HG03280 (cell line): ENCODE measurements at regions not wholly inside any gene's neighbourhood (a gene's known extent, or its start where the extent isn't known, plus 50 kb on each side); places are given as distances from the start of the nearest gene placed in this dataset.
A peak's percentile ranks its signal among the peaks of the same experiment; 100 is the strongest.
"Not testable (repeated sequence)": the region's sequence is repeated elsewhere in the genome, so short reads cannot be mapped to it uniquely, and the experiment has no call there.

Experiments
- ATAC-seq: cut with Tn5 transposase; IDR thresholded peaks from one replicate; pipeline ENCODE4 v1.9.1; 2021; ENCODE audit warnings: mild to moderate bottlenecking, moderate library complexity; ENCODE audit not compliant: unreplicated experiment

DNA sequence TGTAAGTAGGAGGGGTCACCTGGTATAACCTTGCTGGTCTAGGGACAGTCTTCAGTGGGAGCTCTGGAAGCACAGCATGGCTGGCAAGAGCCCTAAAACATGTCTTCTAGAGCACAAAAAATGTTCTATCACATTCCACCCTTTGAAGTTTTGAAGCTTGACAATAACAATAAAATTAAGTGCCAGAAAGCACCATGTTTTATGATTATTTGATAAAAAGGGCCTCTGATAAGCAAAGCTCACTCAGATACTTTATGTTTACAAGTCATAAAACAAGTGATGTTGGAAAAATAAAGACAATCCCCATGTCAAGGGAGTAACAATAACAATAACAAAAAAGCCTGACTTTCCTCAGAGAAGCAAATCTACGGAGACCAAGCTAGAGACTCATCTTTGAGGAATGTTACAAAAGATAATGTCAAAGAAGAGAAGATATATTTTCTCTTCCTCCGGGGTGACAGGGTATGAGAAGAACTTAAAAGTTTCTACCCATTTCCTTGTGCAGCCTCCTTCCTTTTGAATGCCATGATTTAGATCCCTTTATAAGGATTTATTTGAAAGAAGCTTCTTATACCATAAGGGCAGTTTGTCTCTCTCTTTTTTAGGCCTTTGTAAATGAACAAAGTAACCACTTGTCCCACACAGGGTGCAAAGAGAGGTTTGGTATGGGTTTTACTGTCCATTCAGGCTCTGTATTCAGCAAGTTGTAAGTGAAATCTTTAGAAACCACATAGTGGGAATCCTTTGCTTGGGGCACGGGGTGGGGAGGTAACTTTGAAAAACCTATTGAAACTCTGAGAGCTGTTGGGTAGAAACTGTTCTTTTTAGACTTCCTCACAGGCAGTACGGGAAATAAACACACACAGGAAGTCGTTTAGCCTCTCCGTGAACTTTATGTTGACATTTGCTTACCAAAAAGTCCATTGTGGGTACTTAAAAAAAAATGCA is 109.6 kb upstream of the RBMS3 start:
- no peak for ATAC-seq

DNA sequence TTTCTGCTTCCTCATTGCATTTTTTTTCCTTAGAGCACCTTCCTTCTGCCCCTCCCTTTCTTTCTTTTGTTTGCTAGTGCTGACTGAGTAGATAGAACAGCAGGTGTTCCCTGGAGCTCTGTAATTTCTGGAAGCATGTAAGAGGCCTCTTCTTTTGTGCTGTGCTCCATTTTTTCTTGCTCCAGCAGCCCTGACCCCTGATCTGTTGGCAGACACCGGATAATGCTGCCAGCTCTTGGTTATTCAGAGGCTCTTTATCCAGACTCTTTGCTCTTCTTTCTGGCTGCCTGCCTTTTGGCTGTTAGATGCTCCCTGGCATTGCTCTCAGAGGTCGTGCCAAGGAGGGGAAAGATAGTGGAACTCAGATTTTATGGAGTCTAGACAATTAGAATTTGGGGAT is 104.4 kb upstream of the RBMS3 start:
- no peak for ATAC-seq

DNA sequence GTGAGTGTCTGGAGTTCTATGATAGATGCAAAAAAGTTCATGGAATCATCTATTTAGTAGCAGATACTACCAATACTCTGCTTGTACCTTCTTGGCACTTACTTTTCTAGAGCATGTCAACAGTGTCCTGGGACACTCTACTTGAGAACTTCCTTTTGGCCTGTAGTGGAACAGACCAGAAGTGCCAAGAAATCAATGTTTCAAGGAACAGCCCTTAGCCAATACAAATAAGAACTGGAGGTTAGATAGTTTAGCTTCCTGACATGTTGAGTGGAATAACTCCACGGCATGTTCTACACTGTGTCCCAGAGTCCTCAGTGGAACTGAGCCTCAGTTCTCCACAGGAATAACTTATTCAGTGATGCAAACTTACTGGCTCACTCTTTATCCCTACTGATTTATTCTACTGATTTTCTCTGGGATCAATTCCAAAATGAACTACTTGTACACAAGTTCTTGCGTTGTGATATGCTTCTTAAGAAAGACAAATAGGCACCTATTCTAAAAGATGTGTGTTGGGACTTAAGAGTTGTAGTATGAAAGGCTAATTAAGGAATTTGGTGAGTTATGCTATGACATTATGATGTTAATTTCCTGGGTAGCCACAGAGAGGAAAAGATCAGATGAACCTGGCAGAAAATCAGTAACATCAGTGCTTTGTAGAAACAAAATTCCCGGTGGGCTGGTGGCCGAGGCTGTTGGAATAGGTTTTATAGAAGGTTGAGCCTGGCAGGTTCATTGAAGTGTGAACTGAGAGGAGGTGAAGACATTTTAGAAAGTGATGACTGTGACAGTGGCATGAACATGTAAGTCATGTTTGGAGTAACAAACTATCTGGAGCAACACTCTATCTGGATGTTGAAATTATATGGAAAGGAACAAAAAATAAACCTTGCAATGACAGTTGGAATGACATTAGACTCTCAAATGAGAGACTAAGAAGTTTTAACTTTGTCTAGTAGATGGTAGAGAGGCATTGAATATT is 101.8 kb upstream of the RBMS3 start:
- ATAC-seq, result no peak

DNA sequence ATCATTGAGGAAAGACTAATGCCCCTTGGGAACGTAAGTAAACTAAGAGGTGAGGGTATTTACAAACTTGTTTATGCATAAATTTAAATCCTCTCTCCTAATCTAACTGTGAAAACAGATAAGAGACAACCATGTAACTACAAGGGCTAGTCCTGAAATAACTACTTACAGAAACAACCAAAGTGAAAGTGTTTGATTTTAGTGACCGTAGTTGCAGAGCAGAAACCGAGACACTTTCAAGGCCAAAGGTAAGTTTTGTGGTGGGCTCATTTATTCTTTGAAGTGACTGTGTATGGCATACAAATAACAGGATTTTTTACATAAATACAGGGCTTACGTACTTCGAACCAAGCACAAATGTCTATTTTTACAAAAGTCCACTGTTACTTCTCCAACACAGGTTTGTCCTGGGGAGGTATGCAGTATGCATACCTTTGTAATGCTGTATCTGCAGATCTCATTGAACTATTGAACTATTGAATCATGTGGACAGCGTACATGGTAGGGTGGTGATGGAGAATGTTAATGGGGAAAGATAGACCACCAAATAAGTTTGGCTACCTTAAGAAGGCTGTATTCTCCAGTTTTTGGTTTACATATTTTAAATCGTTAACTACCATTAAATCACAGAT is 99.6 kb upstream of the RBMS3 start:
- peak; percentile 59 for ATAC-seq

DNA sequence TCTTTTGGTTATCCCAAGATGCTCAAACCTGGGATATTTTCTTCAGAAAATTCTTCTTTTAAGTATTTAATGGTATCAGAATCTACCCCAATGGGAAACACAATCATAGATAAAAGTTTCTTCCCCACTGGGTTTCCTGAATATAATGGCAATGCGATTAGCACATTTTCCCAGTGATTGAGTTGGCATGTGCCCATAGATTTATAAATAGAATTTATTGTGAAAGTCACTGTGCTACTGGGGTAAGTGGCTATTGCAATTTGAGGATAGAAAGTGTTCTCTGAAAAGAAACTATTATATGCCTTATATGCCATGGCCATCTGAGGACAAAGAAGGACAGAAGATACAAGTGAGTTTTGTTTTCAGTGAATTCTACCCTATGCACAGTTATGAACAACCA is 99.0 kb upstream of the RBMS3 start:
- no peak for ATAC-seq

DNA sequence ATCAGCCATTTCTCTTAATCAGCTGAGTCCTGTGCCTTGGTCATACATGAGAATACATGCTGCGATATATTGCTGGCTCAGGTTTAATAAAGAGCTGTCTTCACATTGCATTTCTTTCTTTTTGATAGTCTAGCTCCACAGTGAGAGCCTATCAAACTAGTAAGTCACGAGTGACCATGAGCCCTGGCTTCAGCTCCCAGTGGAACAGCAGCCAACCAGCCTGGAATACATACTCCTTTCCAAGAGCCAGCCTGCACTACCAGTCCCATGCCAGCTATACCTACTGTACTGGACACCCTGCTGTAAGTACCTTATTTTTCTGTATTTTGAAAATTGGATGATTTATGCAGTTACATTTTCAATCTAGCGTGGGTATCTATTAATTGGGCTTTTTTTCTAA is 98.0 kb upstream of the RBMS3 start:
- not testable (repeated sequence) for ATAC-seq

GRCh38 chr3:29183346-29184087 is 97.4 kb upstream of the RBMS3 start:
- ATAC-seq, result no peak

- ATAC-seq, result no peak
These were observed 95.2 kb upstream of the RBMS3 start for GRCh38 chr3:29185706-29186105.

DNA sequence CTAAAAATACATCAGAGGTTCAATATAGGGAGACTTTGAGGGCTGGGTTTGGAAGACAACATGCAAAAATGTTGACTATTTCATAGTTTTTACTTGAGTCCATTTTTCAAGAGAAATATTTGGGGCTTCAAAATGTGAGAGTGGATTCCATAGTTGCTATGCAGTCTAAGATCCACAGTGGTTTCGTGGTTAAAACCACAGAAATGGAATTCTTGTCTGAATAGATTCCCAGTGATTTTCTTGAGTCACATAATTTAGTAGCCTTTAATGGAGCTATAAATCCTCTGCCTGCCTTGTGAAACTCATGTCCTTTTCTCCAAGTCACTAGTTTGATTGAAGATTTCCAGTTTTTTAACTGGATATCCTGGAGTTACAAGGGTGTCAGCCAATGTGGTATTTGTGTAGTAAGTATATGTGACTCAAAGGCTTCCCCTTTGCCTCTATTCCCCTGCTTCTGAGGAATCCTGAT is 94.7 kb upstream of the RBMS3 start:
- ATAC-seq, result no peak

DNA sequence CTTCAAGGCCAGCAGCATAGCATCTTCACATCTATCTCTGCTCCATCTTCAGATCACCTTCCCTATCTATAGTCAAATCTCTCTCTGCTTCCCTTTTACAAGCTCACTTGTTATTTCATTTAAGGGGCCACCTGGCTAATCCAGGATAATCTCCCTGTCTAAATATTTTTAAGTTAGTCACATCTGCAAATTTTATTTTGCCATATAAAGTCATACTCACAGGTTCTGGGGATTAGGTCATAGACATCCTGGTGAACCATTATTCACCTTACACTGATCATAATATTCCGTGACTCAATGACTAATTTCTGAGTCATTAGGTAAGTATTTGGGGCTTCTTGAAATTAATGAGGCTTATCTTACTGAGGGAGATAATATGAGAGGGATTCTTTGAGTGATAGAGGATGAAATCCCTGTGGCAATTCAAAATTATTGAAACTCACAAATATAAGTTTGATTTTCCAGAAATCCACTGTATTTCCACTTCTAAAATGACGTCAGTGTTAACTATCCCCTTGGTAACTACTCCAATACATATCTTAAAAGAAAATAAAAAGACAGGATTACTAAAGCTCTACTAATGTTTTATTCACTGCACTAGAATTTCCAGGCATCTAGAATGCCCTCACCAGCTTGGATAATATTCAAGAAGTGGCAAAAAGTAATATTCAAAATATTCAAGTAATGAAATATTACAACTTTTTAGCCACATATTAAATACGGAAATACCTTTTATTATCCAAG is 93.7 kb upstream of the RBMS3 start:
- ATAC-seq, result no peak

GRCh38 chr3:29189328-29189727 is 91.5 kb upstream of the RBMS3 start:
- no peak for ATAC-seq

GRCh38 chr3:29194139-29194538 is 86.7 kb upstream of the RBMS3 start:
- no peak for ATAC-seq

- ATAC-seq, result no peak
These were observed 85.8 kb upstream of the RBMS3 start for GRCh38 chr3:29195056-29195455.

- no peak for ATAC-seq
These were observed 79.3 kb upstream of the RBMS3 start for GRCh38 chr3:29201604-29202003.

GRCh38 chr3:29202378-29202777 is 78.5 kb upstream of the RBMS3 start:
- no peak for ATAC-seq

GRCh38 chr3:29203851-29204250 is 77.0 kb upstream of the RBMS3 start:
- ATAC-seq, result no peak

- ATAC-seq, result no peak
These were observed 73.4 kb upstream of the RBMS3 start for GRCh38 chr3:29207427-29207826.

- ATAC-seq, result no peak
These were observed 68.0 kb upstream of the RBMS3 start for GRCh38 chr3:29212789-29213433.

- ATAC-seq, result no peak
These were observed 66.7 kb upstream of the RBMS3 start for GRCh38 chr3:29214009-29214658.
